Neural progenitor cell (in vitro differentiated cells): ENCODE measurements at regions not wholly inside any gene's neighbourhood (a gene's known extent, or its start where the extent isn't known, plus 50 kb on each side); places are given as distances from the start of the nearest gene placed in this dataset.

ENCODE experiments used
- DNase-seq: peaks from one replicate; pipeline ENCODE4 v3.0.0-alpha.2; 2016; ENCODE audit warnings: low spot score
- H2AFZ ChIP-seq: fragments of 200-600 bp; sonication (generic); replicated peaks from 2 replicates; pipeline ENCODE4 v1.6.1; 2016; ENCODE audit warnings: antibody characterized with exemption
- H3F3A ChIP-seq: fragments of 200-600 bp; sonication (generic); 2 replicates; pipeline ENCODE4 v1.6.1; 2016; ENCODE audit warnings: antibody characterized with exemption, low read depth
- H3K27ac ChIP-seq: fragments of 200-600 bp; sonication (generic); 2 replicates; pipeline ENCODE4 v1.5.1; 2016; ENCODE audit warnings: mild to moderate bottlenecking
- H3K27me3 ChIP-seq: fragments of 200-600 bp; sonication (generic); 2 replicates; pipeline ENCODE4 v1.6.1; 2016; ENCODE audit warnings: mild to moderate bottlenecking, moderate library complexity
- H3K36me3 ChIP-seq: fragments of 200-600 bp; sonication (generic); 2 replicates; pipeline ENCODE4 v1.5.1; 2016
- H3K4me1 ChIP-seq: fragments of 200-600 bp; sonication (generic); 2 replicates; pipeline ENCODE4 v1.6.1; 2016; ENCODE audit warnings: mixed run types
- H3K4me2 ChIP-seq: fragments of 200-600 bp; sonication (generic); 2 replicates; pipeline ENCODE4 v1.6.1; 2016
- H3K4me3 ChIP-seq: fragments of 200-600 bp; sonication (generic); 2 replicates; pipeline ENCODE4 v1.5.1; 2016
- H3K79me2 ChIP-seq: fragments of 200-600 bp; sonication (generic); 2 replicates; pipeline ENCODE4 v1.6.1; 2016; ENCODE audit warnings: low read depth
- H3K9ac ChIP-seq: fragments of 200-600 bp; sonication (generic); 2 replicates; pipeline ENCODE4 v1.6.1; 2016
- H3K9me3 ChIP-seq: fragments of 200-600 bp; sonication (generic); 2 replicates; pipeline ENCODE4 v1.5.1; 2016; ENCODE audit warnings: low read depth
- H4K20me1 ChIP-seq: fragments of 200-600 bp; sonication (generic); 2 replicates; pipeline ENCODE4 v1.6.1; 2016; ENCODE audit warnings: low read depth
- H3K27ac Mint-ChIP-seq: 3 replicates; pipeline ENCODE4 v1.8.0; 2021; ENCODE audit warnings: mixed read lengths
- H3K27me3 Mint-ChIP-seq: 2 replicates; pipeline ENCODE4 v1.8.0; 2022; ENCODE audit warnings: low read depth, mild to moderate bottlenecking, inconsistent platforms, moderate library complexity, mixed read lengths; ENCODE audit not compliant: insufficient read depth
- H3K36me3 Mint-ChIP-seq: 3 replicates; pipeline ENCODE4 v1.8.0; 2021; ENCODE audit warnings: mixed read lengths
- H3K4me1 Mint-ChIP-seq: 3 replicates; pipeline ENCODE4 v1.8.0; 2021; ENCODE audit warnings: mixed read lengths
- H3K4me3 Mint-ChIP-seq: 3 replicates; pipeline ENCODE4 v1.8.0; 2021; ENCODE audit warnings: mild to moderate bottlenecking, moderate library complexity, mixed read lengths
- H3K9me3 Mint-ChIP-seq: 3 replicates; pipeline ENCODE4 v1.8.0; 2020; ENCODE audit warnings: mixed read lengths
- EZH2 ChIP-seq: fragments of 200-600 bp; sonication (generic); IDR thresholded peaks from 2 replicates; pipeline ENCODE4 v1.6.1; 2017; ENCODE audit warnings: antibody characterized with exemption, mild to moderate bottlenecking, moderate library complexity
- EZH2phosphoT487 ChIP-seq: fragments of 200-600 bp; sonication (generic); IDR thresholded peaks from 2 replicates; pipeline ENCODE4 v1.6.1; 2017; ENCODE audit warnings: antibody characterized with exemption
- TF ChIP-seq, protein P1 (sequence below): fragments of 200-600 bp; sonication (generic); IDR thresholded peaks from 2 replicates; pipeline ENCODE4 v1.5.1; 2017; ENCODE audit warnings: antibody characterized with exemption, mild to moderate bottlenecking

- H3K4me3 Mint-ChIP-seq = no peak overlapping the region
- H3K27ac ChIP-seq = no peak overlapping the region
- H3K4me1 ChIP-seq = peaks cover 7% of the 10 kb centered on the region
- no peak overlapping the region for H3K4me2 ChIP-seq
- peaks cover 29% of the 10 kb centered on the region for H3K4me1 Mint-ChIP-seq
- H3K36me3 Mint-ChIP-seq = no peaks in the 10 kb centered on the region
- no peaks in the 10 kb centered on the region for H4K20me1 ChIP-seq
- H3K27me3 ChIP-seq = no peaks in the 10 kb centered on the region
- no peaks in the 10 kb centered on the region for H3K27me3 Mint-ChIP-seq
- H3K9ac ChIP-seq = no peak overlapping the region
- no peaks in the 10 kb centered on the region for H3F3A ChIP-seq
- H3K79me2 ChIP-seq = no peaks in the 10 kb centered on the region
- no peak overlapping the region for H2AFZ ChIP-seq
- no peak overlapping the region for H3K27ac Mint-ChIP-seq
- no peak for TF ChIP-seq EZH2phosphoT487
- no peaks in the 10 kb centered on the region for H3K36me3 ChIP-seq
- no peaks in the 10 kb centered on the region for H3K9me3 ChIP-seq
- H3K4me3 ChIP-seq = no peak overlapping the region
- no peaks in the 10 kb centered on the region for H3K9me3 Mint-ChIP-seq
- DNase-seq = no peak
Observed at GRCh38 chr2:59588286-59588685, 965.2 kb downstream of the BCL11A start.

GRCh38 chr2:59586176-59586575 lies 967.3 kb downstream of the BCL11A start:
- no peaks in the 10 kb centered on the region for H4K20me1 ChIP-seq
- H3K9ac ChIP-seq = no peak overlapping the region
- H3K4me2 ChIP-seq = no peak overlapping the region
- H3K27me3 Mint-ChIP-seq = no peaks in the 10 kb centered on the region
- peaks cover 7% of the 10 kb centered on the region for H3K4me1 ChIP-seq
- H3K4me1 Mint-ChIP-seq = peaks cover 31% of the 10 kb centered on the region
- TF ChIP-seq, protein P1, sequence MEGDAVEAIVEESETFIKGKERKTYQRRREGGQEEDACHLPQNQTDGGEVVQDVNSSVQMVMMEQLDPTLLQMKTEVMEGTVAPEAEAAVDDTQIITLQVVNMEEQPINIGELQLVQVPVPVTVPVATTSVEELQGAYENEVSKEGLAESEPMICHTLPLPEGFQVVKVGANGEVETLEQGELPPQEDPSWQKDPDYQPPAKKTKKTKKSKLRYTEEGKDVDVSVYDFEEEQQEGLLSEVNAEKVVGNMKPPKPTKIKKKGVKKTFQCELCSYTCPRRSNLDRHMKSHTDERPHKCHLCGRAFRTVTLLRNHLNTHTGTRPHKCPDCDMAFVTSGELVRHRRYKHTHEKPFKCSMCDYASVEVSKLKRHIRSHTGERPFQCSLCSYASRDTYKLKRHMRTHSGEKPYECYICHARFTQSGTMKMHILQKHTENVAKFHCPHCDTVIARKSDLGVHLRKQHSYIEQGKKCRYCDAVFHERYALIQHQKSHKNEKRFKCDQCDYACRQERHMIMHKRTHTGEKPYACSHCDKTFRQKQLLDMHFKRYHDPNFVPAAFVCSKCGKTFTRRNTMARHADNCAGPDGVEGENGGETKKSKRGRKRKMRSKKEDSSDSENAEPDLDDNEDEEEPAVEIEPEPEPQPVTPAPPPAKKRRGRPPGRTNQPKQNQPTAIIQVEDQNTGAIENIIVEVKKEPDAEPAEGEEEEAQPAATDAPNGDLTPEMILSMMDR = no peak
- TF ChIP-seq EZH2phosphoT487 (no peak), EZH2 (no peak)
- H3K36me3 Mint-ChIP-seq = no peaks in the 10 kb centered on the region
- no peak for DNase-seq
- H3K27ac Mint-ChIP-seq = no peak overlapping the region
- no peak overlapping the region for H2AFZ ChIP-seq
- H3K27me3 ChIP-seq = no peaks in the 10 kb centered on the region
- H3K79me2 ChIP-seq = no peaks in the 10 kb centered on the region
- H3K9me3 Mint-ChIP-seq = no peaks in the 10 kb centered on the region
- no peaks in the 10 kb centered on the region for H3F3A ChIP-seq
- H3K9me3 ChIP-seq = no peaks in the 10 kb centered on the region
- H3K36me3 ChIP-seq = no peaks in the 10 kb centered on the region
- H3K4me3 Mint-ChIP-seq = no peak overlapping the region
- no peak overlapping the region for H3K27ac ChIP-seq
- H3K4me3 ChIP-seq = no peak overlapping the region

GRCh38 chr2:59585655-59586054 lies 967.8 kb downstream of the BCL11A start:
- H3K9me3 ChIP-seq = no peaks in the 10 kb centered on the region
- no peaks in the 10 kb centered on the region for H3F3A ChIP-seq
- H3K4me3 ChIP-seq = no peak overlapping the region
- H3K79me2 ChIP-seq = no peaks in the 10 kb centered on the region
- peaks cover 7% of the 10 kb centered on the region for H3K4me1 ChIP-seq
- no peaks in the 10 kb centered on the region for H3K36me3 ChIP-seq
- TF ChIP-seq EZH2 (no peak), EZH2phosphoT487 (no peak)
- TF ChIP-seq, protein P1 = no peak
- Mint-ChIP-seq H3K27ac (no peak overlapping the region), H3K4me3 (no peak overlapping the region), H3K36me3 (no peaks in the 10 kb centered on the region), H3K9me3 (no peaks in the 10 kb centered on the region), H3K27me3 (no peaks in the 10 kb centered on the region), H3K4me1 (peaks cover 31% of the 10 kb centered on the region)
- H2AFZ ChIP-seq = no peak overlapping the region
- DNase-seq = peak; percentile 18
- no peak overlapping the region for H3K27ac ChIP-seq
- no peaks in the 10 kb centered on the region for H4K20me1 ChIP-seq
- no peak overlapping the region for H3K9ac ChIP-seq
- H3K4me2 ChIP-seq = no peak overlapping the region
- H3K27me3 ChIP-seq = no peaks in the 10 kb centered on the region

- H2AFZ ChIP-seq = no peak overlapping the region
- H4K20me1 ChIP-seq = no peaks in the 10 kb centered on the region
- no peak overlapping the region for H3K4me3 Mint-ChIP-seq
- H3K4me1 ChIP-seq = peaks cover 7% of the 10 kb centered on the region
- H3K9ac ChIP-seq = no peak overlapping the region
- no peaks in the 10 kb centered on the region for H3K9me3 ChIP-seq
- peaks cover 29% of the 10 kb centered on the region for H3K4me1 Mint-ChIP-seq
- no peak overlapping the region for H3K27ac Mint-ChIP-seq
- DNase-seq = peak; percentile 58
- no peaks in the 10 kb centered on the region for H3F3A ChIP-seq
- no peak for TF ChIP-seq EZH2
- TF ChIP-seq, protein P1 = peak; percentile 60
- no peak for TF ChIP-seq EZH2phosphoT487
- no peak overlapping the region for H3K4me2 ChIP-seq
- H3K36me3 Mint-ChIP-seq = no peaks in the 10 kb centered on the region
- H3K27me3 Mint-ChIP-seq = no peaks in the 10 kb centered on the region
- no peaks in the 10 kb centered on the region for H3K27me3 ChIP-seq
- H3K9me3 Mint-ChIP-seq = no peaks in the 10 kb centered on the region
- no peaks in the 10 kb centered on the region for H3K36me3 ChIP-seq
- H3K27ac ChIP-seq = no peak overlapping the region
- H3K79me2 ChIP-seq = no peaks in the 10 kb centered on the region
- no peak overlapping the region for H3K4me3 ChIP-seq
Observed at GRCh38 chr2:59584958-59585357, 968.5 kb downstream of the BCL11A start.
